ENCODE measurements at regions not wholly inside any gene's neighbourhood (a gene's known extent, or its start where the extent isn't known, plus 50 kb on each side); places are given as distances from the start of the nearest gene placed in this dataset.

GRCh38 chr6:105994118-105994590 is 92.0 kb upstream of the PRDM1 start:
- TF ChIP-seq CTCF (IDR thresholded peaks at IDR 0.05; ENCODE audit: insufficient read depth, low read length, poor library complexity, severe bottlenecking) (no peak), EZH2phosphoT487 (conservative IDR thresholded peaks at IDR 0.05; ENCODE audit: low read length) (no peak)
